ENCODE measurements at regions not wholly inside any gene's neighbourhood (a gene's known extent, or its start where the extent isn't known, plus 50 kb on each side); places are given as distances from the start of the nearest gene placed in this dataset.
"Not testable (repeated sequence)": the region's sequence is repeated elsewhere in the genome, so short reads cannot be mapped to it uniquely, and the experiment has no call there.

DNA sequence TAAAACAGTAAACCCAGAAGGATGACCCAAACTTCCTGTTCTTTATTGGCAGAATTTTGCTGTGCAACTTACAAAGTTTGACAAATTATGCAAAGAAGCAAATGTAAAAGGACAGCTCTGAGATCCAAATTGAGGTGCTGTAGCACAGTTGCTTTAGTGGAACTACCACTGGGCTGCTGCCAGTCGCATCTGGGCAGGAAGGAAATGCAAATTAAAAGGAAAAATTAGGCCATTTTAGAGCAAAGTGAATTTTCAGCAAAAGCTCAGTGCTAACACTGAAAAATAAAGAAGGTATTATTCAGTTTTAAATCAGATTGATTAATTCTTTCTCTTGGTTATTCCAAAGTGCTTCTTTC is 104.5 kb downstream of the ZMAT3 start:
- no peak overlapping the region for H3K4me3 Mint-ChIP-seq
- H3K27ac Mint-ChIP-seq, result no peak overlapping the region
- H3K9me3 Mint-ChIP-seq, result no peaks in the 10 kb centered on the region
- intact Hi-C loops (cut with micrococcal nuclease), result loop anchor here (10.0 kb wide), 1 partner anchor 532 kb away; no protein-coding TSS in a partner anchor
- H3K36me3 Mint-ChIP-seq (ENCODE audit: low read depth), result no peaks in the 10 kb centered on the region
- H3K4me1 Mint-ChIP-seq (ENCODE audit: low read depth), result peaks cover 6% of the 10 kb centered on the region
- peaks cover 1% of the 10 kb centered on the region for H3K27me3 Mint-ChIP-seq

DNA sequence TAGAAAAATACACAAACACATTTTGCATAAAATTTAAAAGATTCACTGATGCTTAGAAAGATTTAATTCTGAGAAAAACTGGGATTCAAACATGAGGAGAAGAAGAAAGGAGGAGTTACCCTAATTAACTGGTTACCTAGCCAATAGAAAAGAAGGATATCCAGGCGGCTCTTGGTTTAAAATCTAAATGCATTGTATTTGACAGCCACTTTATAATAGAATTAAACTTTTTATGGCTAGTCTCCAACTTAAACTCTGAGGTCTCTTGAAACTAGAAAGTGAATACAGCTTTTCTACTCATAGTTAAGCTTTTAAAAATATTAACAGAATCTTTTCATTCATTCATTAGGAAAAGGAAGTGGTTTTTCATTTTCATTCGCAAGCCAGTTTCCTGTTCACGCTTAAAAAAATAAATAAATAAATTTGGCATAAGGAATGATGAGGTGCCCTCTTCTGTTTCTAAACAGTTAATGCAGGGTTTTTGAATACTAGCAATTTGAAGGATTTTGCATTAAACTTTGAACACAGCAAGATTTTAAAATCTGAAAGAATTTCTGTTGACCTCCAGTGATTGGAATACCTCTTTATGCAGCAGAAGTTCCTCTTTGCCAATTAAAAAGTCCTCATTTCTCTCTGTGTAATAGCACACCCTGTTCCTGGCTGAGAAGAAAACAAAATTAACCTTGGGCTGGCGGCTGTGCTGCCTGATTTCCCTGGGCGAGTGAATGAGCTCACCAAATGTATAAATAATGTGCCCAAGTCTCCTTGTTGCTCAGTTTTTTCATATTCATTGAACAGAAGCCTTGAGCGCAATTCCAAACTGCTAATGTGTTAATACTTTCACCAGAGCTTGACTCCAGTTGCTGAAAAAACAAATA is 105.1 kb downstream of the ZMAT3 start:
- H3K36me3 Mint-ChIP-seq (ENCODE audit: low read depth), result no peaks in the 10 kb centered on the region
- H3K27me3 Mint-ChIP-seq, result peaks cover 1% of the 10 kb centered on the region
- H3K4me1 Mint-ChIP-seq (ENCODE audit: low read depth), result peaks cover 6% of the 10 kb centered on the region
- intact Hi-C loops (cut with micrococcal nuclease), result loop anchor here (10.0 kb wide), 1 partner anchor 532 kb away; no protein-coding TSS in a partner anchor
- no peak overlapping the region for H3K27ac Mint-ChIP-seq
- H3K4me3 Mint-ChIP-seq, result no peak overlapping the region
- no peaks in the 10 kb centered on the region for H3K9me3 Mint-ChIP-seq

DNA sequence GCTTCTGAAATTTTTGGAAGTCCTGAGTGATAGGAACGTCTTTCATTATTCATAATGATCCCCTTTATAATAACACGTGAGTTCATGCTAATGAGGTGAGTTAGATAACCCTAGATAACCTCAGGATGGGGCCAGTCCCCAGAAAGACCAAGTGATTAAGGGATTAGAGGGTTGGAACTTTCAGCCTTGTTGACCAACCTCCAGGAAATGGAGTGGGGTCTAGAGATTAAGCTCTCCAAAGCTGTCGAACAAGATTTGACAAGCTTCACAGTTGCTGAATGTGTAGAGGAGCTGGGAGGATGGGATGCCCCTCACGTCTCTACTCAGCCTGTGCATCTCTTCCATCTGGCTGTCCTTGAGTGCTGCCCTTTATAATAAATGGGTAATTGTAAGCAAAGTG is 107.1 kb downstream of the ZMAT3 start:
- Mint-ChIP-seq H3K27ac (no peak overlapping the region), H3K27me3 (peaks cover 1% of the 10 kb centered on the region), H3K4me1 (ENCODE audit: low read depth) (peaks cover 6% of the 10 kb centered on the region), H3K9me3 (no peaks in the 10 kb centered on the region), H3K36me3 (ENCODE audit: low read depth) (no peaks in the 10 kb centered on the region), H3K4me3 (no peak overlapping the region)
- intact Hi-C loops (cut with micrococcal nuclease), result loop anchor here (10.0 kb wide), 1 partner anchor 530 kb away; no protein-coding TSS in a partner anchor

DNA sequence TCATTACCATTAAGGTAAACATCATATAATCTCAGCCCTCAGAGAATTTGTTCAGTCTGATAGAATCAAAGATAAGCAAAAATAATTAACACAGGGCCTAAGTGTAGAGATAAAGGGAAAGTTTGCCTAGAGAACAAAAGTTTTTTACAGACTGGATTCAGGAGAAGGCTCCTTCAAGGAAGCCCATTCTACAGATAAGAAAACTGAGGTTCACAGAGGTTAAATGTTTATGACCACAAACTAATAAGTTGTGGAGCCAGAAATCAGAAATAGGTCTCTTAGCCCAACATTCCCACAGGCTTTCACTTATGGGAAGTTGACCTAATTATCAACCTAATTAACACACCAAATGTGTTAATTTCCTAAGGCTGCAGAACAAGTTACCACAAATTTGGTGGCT is 110.7 kb downstream of the ZMAT3 start:
- Mint-ChIP-seq H3K36me3 (ENCODE audit: low read depth) (no peaks in the 10 kb centered on the region), H3K9me3 (no peaks in the 10 kb centered on the region), H3K4me3 (no peak overlapping the region), H3K27me3 (peaks cover 1% of the 10 kb centered on the region), H3K27ac (no peak overlapping the region), H3K4me1 (ENCODE audit: low read depth) (no peaks in the 10 kb centered on the region)
- intact Hi-C loops (cut with micrococcal nuclease), result loop anchor here (10.0 kb wide), 1 partner anchor 526 kb away; no protein-coding TSS in a partner anchor

- Mint-ChIP-seq H3K4me3 (no peak overlapping the region), H3K27ac (no peak overlapping the region), H3K9me3 (no peaks in the 10 kb centered on the region), H3K36me3 (ENCODE audit: low read depth) (no peaks in the 10 kb centered on the region), H3K4me1 (ENCODE audit: low read depth) (no peaks in the 10 kb centered on the region), H3K27me3 (peaks cover 1% of the 10 kb centered on the region)
- intact Hi-C loops (cut with micrococcal nuclease), result loop anchor here (10.0 kb wide), 1 partner anchor 525 kb away; no protein-coding TSS in a partner anchor
Measured at GRCh38 chr3:178960181-178960580, 111.4 kb downstream of the ZMAT3 start.

DNA sequence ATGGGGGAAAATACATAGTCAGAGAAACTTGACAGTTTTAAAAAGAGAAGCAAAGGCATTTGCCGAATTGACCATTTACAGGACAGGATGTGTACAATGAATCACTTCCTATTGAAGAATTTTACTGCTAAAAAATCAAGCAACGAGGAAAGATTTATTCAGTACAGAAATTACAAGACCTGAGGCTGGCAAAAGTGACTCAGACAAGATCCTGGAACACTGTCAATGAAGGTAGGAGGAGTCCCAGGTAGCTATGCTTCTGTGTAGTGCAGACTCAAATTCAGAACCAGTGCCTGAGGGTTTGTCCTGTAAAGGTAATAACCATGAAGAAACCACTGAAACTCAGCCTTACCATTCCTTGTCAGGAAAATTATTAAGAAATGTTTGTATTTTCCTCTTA is 120.9 kb downstream of the ZMAT3 start:
- peaks cover 19% of the 10 kb centered on the region for H3K9me3 Mint-ChIP-seq

DNA sequence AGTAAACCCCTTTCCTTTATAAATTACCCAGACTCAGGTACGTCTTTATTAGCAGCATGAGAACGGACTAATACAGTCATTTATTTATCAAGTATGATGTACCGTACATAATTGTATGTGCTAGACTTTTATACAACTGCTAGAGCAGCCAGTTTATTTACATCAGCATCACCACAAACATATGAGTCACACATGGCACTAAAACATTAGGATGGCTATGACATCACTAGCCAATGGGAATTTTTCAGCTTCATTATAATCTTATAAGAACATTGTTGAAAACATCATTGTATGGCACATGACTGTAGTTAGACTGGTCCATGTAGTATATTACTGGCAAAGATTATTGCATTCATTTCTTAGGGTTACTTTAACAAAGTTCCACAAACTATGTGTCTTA is 121.7 kb downstream of the ZMAT3 start:
- no peaks in the 10 kb centered on the region for H3K27me3 Mint-ChIP-seq
- H3K27ac Mint-ChIP-seq, result no peak overlapping the region
- no peaks in the 10 kb centered on the region for H3K36me3 Mint-ChIP-seq (ENCODE audit: low read depth)
- H3K4me3 Mint-ChIP-seq, result no peak overlapping the region
- no peaks in the 10 kb centered on the region for H3K4me1 Mint-ChIP-seq (ENCODE audit: low read depth)
- intact Hi-C loops (cut with micrococcal nuclease), result no loop called here
- H3K9me3 Mint-ChIP-seq, result peaks cover 27% of the 10 kb centered on the region

More for the DNA sequence above, 120.9 kb downstream of the ZMAT3 start:
- H3K36me3 Mint-ChIP-seq (ENCODE audit: low read depth), result no peaks in the 10 kb centered on the region
- no peaks in the 10 kb centered on the region for H3K27me3 Mint-ChIP-seq
- H3K4me1 Mint-ChIP-seq (ENCODE audit: low read depth), result no peaks in the 10 kb centered on the region
- no peak overlapping the region for H3K27ac Mint-ChIP-seq
- no peak overlapping the region for H3K4me3 Mint-ChIP-seq
- intact Hi-C loops (cut with micrococcal nuclease), result no loop called here

DNA sequence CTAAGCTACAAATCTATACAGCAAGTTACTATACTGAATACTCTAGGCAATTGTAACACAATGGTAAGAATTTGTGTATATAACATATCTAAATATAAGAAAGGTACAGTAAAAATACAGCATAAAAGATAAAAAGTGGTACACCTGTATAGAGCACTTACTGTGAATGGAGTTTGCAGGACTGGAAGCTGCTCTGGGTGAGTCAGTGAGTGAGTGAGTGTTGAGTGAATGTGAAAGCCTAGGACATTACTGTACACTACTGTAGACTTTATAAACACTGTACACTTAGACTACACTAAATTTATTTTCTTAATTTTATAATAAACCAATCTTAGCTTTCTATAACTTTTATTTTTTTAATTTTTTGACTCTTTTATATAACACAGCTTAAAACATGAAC is 123.1 kb downstream of the ZMAT3 start:
- no peak overlapping the region for H3K27ac Mint-ChIP-seq
- no peaks in the 10 kb centered on the region for H3K36me3 Mint-ChIP-seq (ENCODE audit: low read depth)
- no peak overlapping the region for H3K4me3 Mint-ChIP-seq
- intact Hi-C loops (cut with micrococcal nuclease), result no loop called here
- H3K9me3 Mint-ChIP-seq, result peaks cover 34% of the 10 kb centered on the region
- no peaks in the 10 kb centered on the region for H3K4me1 Mint-ChIP-seq (ENCODE audit: low read depth)
- no peaks in the 10 kb centered on the region for H3K27me3 Mint-ChIP-seq

GRCh38 chr3:178947738-178948137 is 123.9 kb downstream of the ZMAT3 start:
- no peak overlapping the region for H3K4me3 Mint-ChIP-seq
- intact Hi-C loops (cut with micrococcal nuclease), result no loop called here
- no peak overlapping the region for H3K27ac Mint-ChIP-seq
- H3K27me3 Mint-ChIP-seq, result no peaks in the 10 kb centered on the region
- H3K9me3 Mint-ChIP-seq, result peaks cover 40% of the 10 kb centered on the region
- H3K4me1 Mint-ChIP-seq (ENCODE audit: low read depth), result no peaks in the 10 kb centered on the region
- H3K36me3 Mint-ChIP-seq (ENCODE audit: low read depth), result no peaks in the 10 kb centered on the region

GRCh38 chr3:178942261-178942660 is 129.3 kb downstream of the ZMAT3 start:
- H3K4me1 Mint-ChIP-seq (ENCODE audit: low read depth); H3K27me3 Mint-ChIP-seq; intact Hi-C loops (cut with micrococcal nuclease); H3K27ac Mint-ChIP-seq; H3K36me3 Mint-ChIP-seq (ENCODE audit: low read depth); H3K4me3 Mint-ChIP-seq: not testable (repeated sequence)
- peaks cover 40% of the 10 kb centered on the region for H3K9me3 Mint-ChIP-seq

- Mint-ChIP-seq H3K4me1 (ENCODE audit: low read depth) (no peaks in the 10 kb centered on the region), H3K27ac (no peak overlapping the region), H3K36me3 (ENCODE audit: low read depth) (no peaks in the 10 kb centered on the region), H3K9me3 (peaks cover 89% of the 10 kb centered on the region), H3K27me3 (no peaks in the 10 kb centered on the region), H3K4me3 (no peak overlapping the region)
- intact Hi-C loops (cut with micrococcal nuclease), result no loop called here
Measured at GRCh38 chr3:178930116-178930515, 141.5 kb downstream of the ZMAT3 start.

DNA sequence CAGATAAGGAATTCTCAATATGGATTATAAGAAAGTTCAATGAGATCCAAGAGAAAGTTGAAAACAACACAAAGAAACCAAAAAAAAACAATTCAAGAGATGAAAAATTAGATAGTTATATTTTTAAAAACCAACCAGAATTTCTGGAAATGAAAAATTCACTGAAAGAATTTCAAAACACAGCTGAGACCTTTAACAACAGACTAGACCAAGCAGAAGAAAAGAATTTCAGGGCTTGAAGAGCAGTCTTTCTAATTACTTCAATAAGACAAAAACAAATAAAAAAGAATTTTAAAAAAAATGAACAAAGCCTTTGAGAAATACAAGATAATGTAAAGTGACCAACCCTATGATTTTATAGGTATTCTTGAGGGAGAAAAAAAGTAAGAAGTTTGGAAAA is 155.4 kb downstream of the ZMAT3 start:
- intact Hi-C loops (cut with micrococcal nuclease), result no loop called here
- Mint-ChIP-seq H3K27me3 (no peaks in the 10 kb centered on the region), H3K4me1 (ENCODE audit: low read depth) (no peaks in the 10 kb centered on the region), H3K27ac (no peak overlapping the region), H3K36me3 (ENCODE audit: low read depth) (no peaks in the 10 kb centered on the region), H3K9me3 (peaks cover 56% of the 10 kb centered on the region), H3K4me3 (no peak overlapping the region)

- no peaks in the 10 kb centered on the region for H3K36me3 Mint-ChIP-seq (ENCODE audit: low read depth)
- H3K4me3 Mint-ChIP-seq, result no peak overlapping the region
- intact Hi-C loops (cut with micrococcal nuclease), result no loop called here
- H3K4me1 Mint-ChIP-seq (ENCODE audit: low read depth), result no peaks in the 10 kb centered on the region
- no peaks in the 10 kb centered on the region for H3K27me3 Mint-ChIP-seq
- peaks cover 58% of the 10 kb centered on the region for H3K9me3 Mint-ChIP-seq
- H3K27ac Mint-ChIP-seq, result no peak overlapping the region
Measured at GRCh38 chr3:178915365-178915764, 156.2 kb downstream of the ZMAT3 start.

DNA sequence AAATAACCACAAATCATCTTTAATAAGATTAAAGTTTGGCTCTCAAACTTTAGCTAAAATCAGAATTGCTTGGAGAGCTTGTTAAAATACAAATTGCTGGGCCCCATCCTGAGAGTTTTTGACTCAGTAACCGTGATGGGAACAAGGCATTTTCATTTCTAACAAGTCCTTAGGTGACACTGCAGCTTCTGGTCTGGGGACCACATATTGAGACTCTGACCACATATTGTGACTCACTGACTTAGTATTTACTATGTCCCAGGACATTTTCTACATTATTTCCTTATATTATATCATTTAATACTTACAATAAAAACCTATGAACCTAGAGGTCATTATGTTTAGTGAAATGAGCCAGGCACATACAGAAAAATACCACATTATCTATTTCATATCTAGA is 164.5 kb downstream of the ZMAT3 start:
- Mint-ChIP-seq H3K4me3 (no peak overlapping the region), H3K27me3 (no peaks in the 10 kb centered on the region), H3K4me1 (ENCODE audit: low read depth) (no peaks in the 10 kb centered on the region), H3K27ac (no peak overlapping the region), H3K9me3 (peaks cover 57% of the 10 kb centered on the region), H3K36me3 (ENCODE audit: low read depth) (no peaks in the 10 kb centered on the region)
- intact Hi-C loops (cut with micrococcal nuclease), result no loop called here

DNA sequence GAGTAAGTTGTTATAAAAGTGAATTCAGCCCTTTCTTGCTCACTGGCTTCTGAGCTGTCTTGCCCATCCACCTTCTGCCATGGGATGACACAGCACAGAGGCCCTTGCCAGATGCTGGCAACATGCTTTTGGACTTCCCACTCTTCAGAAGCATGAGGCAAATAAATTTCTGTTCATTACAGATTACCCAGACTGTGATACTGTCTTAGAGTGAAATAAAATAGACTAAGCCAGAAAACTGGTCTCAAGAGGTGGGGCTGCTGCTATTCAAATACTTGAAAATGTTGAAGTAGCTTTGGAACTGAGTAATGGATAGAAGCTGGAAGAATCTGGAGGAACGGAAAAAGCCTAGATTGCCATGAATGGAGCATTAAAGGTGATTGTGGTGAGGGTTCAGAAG is 170.4 kb downstream of the ZMAT3 start:
- intact Hi-C loops (cut with micrococcal nuclease), result no loop called here

More for the DNA sequence above, 170.4 kb downstream of the ZMAT3 start:
- Mint-ChIP-seq H3K36me3 (ENCODE audit: low read depth) (no peaks in the 10 kb centered on the region), H3K4me1 (ENCODE audit: low read depth) (no peaks in the 10 kb centered on the region), H3K27ac (no peak overlapping the region), H3K4me3 (no peak overlapping the region), H3K27me3 (no peaks in the 10 kb centered on the region), H3K9me3 (peaks cover 29% of the 10 kb centered on the region)

Measured in dendritic cell treated with granulocyte-macrophage colony-stimulating factor and Interleukin-4, amounts not matched to agents 40 ng/mL and 50 ng/mL, for 4 days (primary cell).